ENCODE measurements at regions not wholly inside any gene's neighbourhood (a gene's known extent, or its start where the extent isn't known, plus 50 kb on each side); places are given as distances from the start of the nearest gene placed in this dataset.

GRCh38 chr10:111289461-111289860 is 212.6 kb downstream of the ADRA2A start:
- DNase-seq (ENCODE audit: extremely low read depth, low read depth), result no peak
- TF ChIP-seq, protein P1, sequence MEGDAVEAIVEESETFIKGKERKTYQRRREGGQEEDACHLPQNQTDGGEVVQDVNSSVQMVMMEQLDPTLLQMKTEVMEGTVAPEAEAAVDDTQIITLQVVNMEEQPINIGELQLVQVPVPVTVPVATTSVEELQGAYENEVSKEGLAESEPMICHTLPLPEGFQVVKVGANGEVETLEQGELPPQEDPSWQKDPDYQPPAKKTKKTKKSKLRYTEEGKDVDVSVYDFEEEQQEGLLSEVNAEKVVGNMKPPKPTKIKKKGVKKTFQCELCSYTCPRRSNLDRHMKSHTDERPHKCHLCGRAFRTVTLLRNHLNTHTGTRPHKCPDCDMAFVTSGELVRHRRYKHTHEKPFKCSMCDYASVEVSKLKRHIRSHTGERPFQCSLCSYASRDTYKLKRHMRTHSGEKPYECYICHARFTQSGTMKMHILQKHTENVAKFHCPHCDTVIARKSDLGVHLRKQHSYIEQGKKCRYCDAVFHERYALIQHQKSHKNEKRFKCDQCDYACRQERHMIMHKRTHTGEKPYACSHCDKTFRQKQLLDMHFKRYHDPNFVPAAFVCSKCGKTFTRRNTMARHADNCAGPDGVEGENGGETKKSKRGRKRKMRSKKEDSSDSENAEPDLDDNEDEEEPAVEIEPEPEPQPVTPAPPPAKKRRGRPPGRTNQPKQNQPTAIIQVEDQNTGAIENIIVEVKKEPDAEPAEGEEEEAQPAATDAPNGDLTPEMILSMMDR (IDR thresholded peaks at IDR 0.05; ENCODE audit: low read depth, low read length, missing control alignments), result no peak
- H3K4me3 ChIP-seq (replicated peaks; ENCODE audit: low read depth, low read length), result no peak overlapping the region

DNA sequence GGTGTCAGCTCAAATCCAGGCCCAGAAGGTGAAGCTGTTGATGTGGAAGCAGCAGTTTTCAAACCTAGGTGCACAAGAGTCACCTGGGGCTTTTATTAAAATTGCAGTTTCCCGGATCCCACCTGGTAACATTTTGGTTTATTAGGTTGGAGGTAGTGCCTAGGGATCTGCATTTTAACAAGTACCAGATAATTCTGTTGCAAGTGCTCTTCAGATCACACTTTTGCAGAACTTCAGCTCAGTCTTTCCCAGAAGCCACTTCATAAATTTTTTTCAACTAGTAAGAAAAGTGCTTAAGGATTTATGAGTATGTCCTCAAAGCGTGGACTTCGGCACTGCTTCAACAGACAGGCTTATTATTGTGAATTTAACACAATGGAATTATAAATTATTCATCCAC is 213.8 kb downstream of the ADRA2A start:
- no peak for DNase-seq (ENCODE audit: extremely low read depth, low read depth)
- TF ChIP-seq, protein P1 (IDR thresholded peaks at IDR 0.05; ENCODE audit: low read depth, low read length, missing control alignments), result no peak

GRCh38 chr10:111295788-111296187 is 219.0 kb downstream of the ADRA2A start:
- no peak for DNase-seq (ENCODE audit: extremely low read depth, low read depth)
- TF ChIP-seq, protein P1 (IDR thresholded peaks at IDR 0.05; ENCODE audit: low read depth, low read length, missing control alignments), result no peak
- no peak overlapping the region for H3K4me3 ChIP-seq (replicated peaks; ENCODE audit: low read depth, low read length)

More for the DNA sequence above, 213.8 kb downstream of the ADRA2A start:
- no peak overlapping the region for H3K4me3 ChIP-seq (replicated peaks; ENCODE audit: low read depth, low read length)

DNA sequence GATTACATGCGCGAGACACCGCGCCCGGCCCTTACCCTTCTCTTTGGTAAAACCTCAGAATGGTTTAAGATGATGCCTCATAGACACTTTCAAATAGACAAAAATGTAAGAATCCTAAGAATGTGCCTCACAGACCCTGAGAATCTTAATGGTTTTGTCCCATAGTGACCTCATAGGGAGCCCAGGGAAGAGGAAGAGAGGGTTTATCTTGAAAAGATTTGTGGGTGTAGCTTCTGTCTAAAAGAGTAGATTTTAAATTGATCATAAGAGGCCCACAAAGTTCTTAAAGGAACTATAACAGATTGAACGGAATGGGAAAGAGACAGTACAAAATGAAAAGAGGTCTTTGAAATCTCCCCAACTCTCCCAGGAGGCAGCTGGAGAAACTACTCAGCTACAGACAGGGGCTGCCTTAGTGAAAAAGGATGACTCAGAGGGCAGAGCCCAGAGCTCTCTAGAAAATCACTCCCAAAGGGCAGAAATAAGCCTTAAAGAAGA is 220.6 kb downstream of the ADRA2A start:
- TF ChIP-seq, protein P1 (IDR thresholded peaks at IDR 0.05; ENCODE audit: low read depth, low read length, missing control alignments), result no peak
- no peak overlapping the region for H3K4me3 ChIP-seq (replicated peaks; ENCODE audit: low read depth, low read length)
- DNase-seq (ENCODE audit: extremely low read depth, low read depth), result no peak

DNA sequence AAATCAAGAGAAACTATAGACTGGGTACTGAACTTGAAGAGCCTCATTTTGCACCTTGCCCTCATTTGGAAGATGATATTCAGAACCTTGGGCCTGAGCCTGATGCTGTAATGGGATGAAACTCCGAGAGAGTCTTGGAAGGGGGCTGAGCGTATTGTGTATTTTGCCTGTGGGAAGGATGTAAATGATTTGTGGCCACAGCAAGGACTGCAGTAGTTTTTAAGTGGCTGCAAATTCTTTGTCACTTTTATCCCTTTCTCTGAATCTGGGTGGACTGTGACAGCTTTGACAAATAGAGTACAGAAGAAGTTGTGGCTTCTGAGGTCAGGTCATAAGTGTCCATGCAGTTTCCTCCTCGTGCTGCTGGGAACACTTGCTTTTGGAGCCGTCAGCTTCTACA is 221.2 kb downstream of the ADRA2A start:
- no peak for DNase-seq (ENCODE audit: extremely low read depth, low read depth)
- TF ChIP-seq, protein P1 (IDR thresholded peaks at IDR 0.05; ENCODE audit: low read depth, low read length, missing control alignments), result no peak

DNA sequence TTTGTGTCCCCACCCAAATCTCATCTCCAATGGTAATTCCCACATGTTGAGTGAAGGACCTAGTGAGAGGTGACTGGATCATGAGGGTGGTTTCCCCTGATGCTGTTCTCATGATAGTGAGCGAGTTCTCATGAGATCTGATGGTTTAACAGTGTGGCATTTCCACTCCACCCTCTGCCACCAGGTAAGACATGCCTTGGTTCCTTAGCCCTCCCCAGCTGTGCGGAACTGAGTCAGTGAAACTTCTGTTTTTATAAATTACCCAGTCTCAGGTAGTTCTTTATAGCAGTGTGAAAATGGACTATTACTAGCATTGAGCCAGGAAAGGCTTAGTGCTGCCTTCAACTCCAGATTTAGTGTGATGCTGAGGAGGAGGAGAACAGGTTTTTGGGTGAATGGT is 222.2 kb downstream of the ADRA2A start:
- TF ChIP-seq, protein P1 (IDR thresholded peaks at IDR 0.05; ENCODE audit: low read depth, low read length, missing control alignments), result no peak
- no peak for DNase-seq (ENCODE audit: extremely low read depth, low read depth)
- no peak overlapping the region for H3K4me3 ChIP-seq (replicated peaks; ENCODE audit: low read depth, low read length)

More for the DNA sequence above, 221.2 kb downstream of the ADRA2A start:
- no peak overlapping the region for H3K4me3 ChIP-seq (replicated peaks; ENCODE audit: low read depth, low read length)

DNA sequence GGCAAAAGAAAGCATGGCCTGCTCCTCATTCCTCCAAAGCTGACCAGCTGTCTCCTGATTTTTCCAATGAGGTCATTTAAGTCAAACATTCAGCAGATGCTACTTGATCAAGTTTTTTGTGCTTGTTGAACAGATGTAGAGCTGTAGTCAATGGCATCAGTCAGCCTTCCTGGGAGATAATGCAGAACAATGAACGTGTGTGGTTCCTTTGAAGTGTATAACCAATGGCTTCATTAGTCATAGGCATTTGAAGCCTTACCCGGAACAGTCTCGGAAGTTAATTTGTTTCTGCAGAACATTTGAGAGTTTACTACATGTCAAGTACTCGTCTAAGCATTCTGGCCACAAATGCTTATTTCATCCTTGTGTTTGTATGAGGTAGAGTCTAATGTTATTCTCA is 227.1 kb downstream of the ADRA2A start:
- TF ChIP-seq, protein P1 (IDR thresholded peaks at IDR 0.05; ENCODE audit: low read depth, low read length, missing control alignments), result no peak
- DNase-seq (ENCODE audit: extremely low read depth, low read depth), result no peak
- no peak overlapping the region for H3K4me3 ChIP-seq (replicated peaks; ENCODE audit: low read depth, low read length)
